ENCODE measurements at regions not wholly inside any gene's neighbourhood (a gene's known extent, or its start where the extent isn't known, plus 50 kb on each side); places are given as distances from the start of the nearest gene placed in this dataset.

DNA sequence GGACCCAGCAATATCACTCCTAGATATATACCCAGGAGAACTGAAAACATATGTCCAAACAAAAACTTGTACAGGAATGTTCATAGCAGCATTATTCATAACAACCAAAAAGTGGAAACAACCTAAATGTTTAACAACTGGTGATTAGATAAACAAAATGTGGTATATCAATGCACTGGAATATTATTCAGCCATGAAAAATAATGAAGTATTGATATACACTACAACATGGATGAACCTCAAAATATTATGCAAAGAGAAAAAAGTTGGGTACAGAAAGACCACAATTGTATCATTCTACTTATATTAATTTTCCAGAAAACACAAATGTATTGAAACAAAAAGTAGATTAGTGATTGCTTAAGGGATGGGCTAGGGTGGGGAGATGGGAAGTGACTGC is 498.6 kb downstream of the GRIN2A start:
- Histone ChIP-seq H3K79me2 (ENCODE audit: control insufficient read depth, insufficient read depth, low read length) (no peaks in the 10 kb centered on the region), H2AFZ (ENCODE audit: low read depth, low read length) (no peak overlapping the region), H3K9ac (replicated peaks; ENCODE audit: extremely low read depth, insufficient read depth, low read length) (no peak overlapping the region), H3K9me3 (replicated peaks; ENCODE audit: control insufficient read depth, insufficient read depth, low read length) (no peaks in the 10 kb centered on the region), H3K36me3 (ENCODE audit: control insufficient read depth in 2 of 2, extremely low read depth in 1 of 2, insufficient read depth in 2 of 2, low read length in 2 of 2) (no peaks in the 10 kb centered on the region), H3K4me3 (replicated peaks in 1 of 3; ENCODE audit: insufficient read depth in 1 of 3, low read depth in 1 of 3, low read length in 3 of 3) (no peak overlapping the region), H4K20me1 (replicated peaks; ENCODE audit: control insufficient read depth, extremely low read depth, insufficient read depth, low read length) (no peaks in the 10 kb centered on the region), H3K27me3 (ENCODE audit: control insufficient read depth in 2 of 2, insufficient read depth in 2 of 2, low read length in 2 of 2) (no peaks in the 10 kb centered on the region), H3K4me2 (ENCODE audit: insufficient read depth, low read length) (no peak overlapping the region), H3K9me1 (replicated peaks; ENCODE audit: control insufficient read depth, extremely low read depth, insufficient read depth, low read length) (no peaks in the 10 kb centered on the region), H3K27ac (ENCODE audit: insufficient read depth, low read depth, low read length) (no peak overlapping the region), H3K4me1 (ENCODE audit: control insufficient read depth, extremely low read depth, insufficient read depth, low read length) (no peaks in the 10 kb centered on the region)
- ChIA-PET POLR2A (no interaction called here), CTCF (no interaction called here)
- no peak for FAIRE-seq
- intact Hi-C loops (cut with micrococcal nuclease) (no loop called here), dilution Hi-C loops (cut with MboI; ENCODE audit: extremely low pct_ligation_motif_present, low sequenced_read_pairs) (no loop called here)
- no peak for TF ChIP-seq JUN (IDR thresholded peaks at IDR 0.05; ENCODE audit: borderline replicate concordance, insufficient read depth, insufficient read length, low read depth)
- TF ChIP-seq EZH2 (IDR thresholded peaks at IDR 0.05; ENCODE audit: borderline replicate concordance, low read depth, low read length, severe bottlenecking): no peak
- TF ChIP-seq, protein P1, sequence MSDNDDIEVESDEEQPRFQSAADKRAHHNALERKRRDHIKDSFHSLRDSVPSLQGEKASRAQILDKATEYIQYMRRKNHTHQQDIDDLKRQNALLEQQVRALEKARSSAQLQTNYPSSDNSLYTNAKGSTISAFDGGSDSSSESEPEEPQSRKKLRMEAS (IDR thresholded peaks at IDR 0.05; ENCODE audit: insufficient read depth, insufficient read length): no peak
- TF ChIP-seq POLR2AphosphoS5 (IDR thresholded peaks at IDR 0.05; ENCODE audit: insufficient read depth, low read depth, low read length): no peak
- TF ChIP-seq MYC (IDR thresholded peaks at IDR 0.05; ENCODE audit: low read depth, low read length): no peak
- no peak for TF ChIP-seq GATA2 (IDR thresholded peaks at IDR 0.05; ENCODE audit: insufficient read depth, insufficient read length, low read depth, low read length)
- TF ChIP-seq, protein P2, sequence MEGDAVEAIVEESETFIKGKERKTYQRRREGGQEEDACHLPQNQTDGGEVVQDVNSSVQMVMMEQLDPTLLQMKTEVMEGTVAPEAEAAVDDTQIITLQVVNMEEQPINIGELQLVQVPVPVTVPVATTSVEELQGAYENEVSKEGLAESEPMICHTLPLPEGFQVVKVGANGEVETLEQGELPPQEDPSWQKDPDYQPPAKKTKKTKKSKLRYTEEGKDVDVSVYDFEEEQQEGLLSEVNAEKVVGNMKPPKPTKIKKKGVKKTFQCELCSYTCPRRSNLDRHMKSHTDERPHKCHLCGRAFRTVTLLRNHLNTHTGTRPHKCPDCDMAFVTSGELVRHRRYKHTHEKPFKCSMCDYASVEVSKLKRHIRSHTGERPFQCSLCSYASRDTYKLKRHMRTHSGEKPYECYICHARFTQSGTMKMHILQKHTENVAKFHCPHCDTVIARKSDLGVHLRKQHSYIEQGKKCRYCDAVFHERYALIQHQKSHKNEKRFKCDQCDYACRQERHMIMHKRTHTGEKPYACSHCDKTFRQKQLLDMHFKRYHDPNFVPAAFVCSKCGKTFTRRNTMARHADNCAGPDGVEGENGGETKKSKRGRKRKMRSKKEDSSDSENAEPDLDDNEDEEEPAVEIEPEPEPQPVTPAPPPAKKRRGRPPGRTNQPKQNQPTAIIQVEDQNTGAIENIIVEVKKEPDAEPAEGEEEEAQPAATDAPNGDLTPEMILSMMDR (IDR thresholded peaks at IDR 0.05; ENCODE audit: extremely low read depth in 1 of 2, insufficient read depth in 1 of 2, low read depth in 1 of 2, low read length in 2 of 2): no peak
- TF ChIP-seq FOS (IDR thresholded peaks at IDR 0.05; ENCODE audit: borderline replicate concordance, insufficient read depth, low read length): no peak
- TF ChIP-seq POLR2A (IDR thresholded peaks at IDR 0.05; ENCODE audit: low read depth, low read length): no peak
- BruUV-seq (replicated peaks): no TSS peak
- DNase-seq (ENCODE audit: low read depth, low spot score): no peak
